ENCODE measurements at regions not wholly inside any gene's neighbourhood (a gene's known extent, or its start where the extent isn't known, plus 50 kb on each side); places are given as distances from the start of the nearest gene placed in this dataset.

DNA sequence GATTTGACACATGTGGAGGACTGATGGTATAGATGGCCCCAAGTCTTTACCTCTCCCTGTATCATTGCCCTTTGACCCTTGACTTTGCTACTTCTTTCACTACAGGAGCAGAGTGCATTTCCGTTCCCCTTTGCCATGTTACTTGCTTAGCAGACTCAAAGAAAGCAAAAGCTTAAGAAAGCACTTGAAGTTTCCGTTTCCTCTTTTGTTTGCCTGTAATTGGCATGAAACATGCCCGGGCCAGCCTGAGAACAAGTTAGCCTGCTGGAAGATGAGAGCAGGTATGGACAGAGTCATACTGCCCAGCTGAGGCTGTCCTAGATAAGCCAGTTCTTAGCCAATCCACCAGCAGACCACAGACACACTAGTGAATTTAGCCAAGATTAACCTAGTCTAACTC lies 206.0 kb downstream of the BCOR start:
- DNase-seq (ENCODE audit: low read depth in 3 of 3), result no peak

DNA sequence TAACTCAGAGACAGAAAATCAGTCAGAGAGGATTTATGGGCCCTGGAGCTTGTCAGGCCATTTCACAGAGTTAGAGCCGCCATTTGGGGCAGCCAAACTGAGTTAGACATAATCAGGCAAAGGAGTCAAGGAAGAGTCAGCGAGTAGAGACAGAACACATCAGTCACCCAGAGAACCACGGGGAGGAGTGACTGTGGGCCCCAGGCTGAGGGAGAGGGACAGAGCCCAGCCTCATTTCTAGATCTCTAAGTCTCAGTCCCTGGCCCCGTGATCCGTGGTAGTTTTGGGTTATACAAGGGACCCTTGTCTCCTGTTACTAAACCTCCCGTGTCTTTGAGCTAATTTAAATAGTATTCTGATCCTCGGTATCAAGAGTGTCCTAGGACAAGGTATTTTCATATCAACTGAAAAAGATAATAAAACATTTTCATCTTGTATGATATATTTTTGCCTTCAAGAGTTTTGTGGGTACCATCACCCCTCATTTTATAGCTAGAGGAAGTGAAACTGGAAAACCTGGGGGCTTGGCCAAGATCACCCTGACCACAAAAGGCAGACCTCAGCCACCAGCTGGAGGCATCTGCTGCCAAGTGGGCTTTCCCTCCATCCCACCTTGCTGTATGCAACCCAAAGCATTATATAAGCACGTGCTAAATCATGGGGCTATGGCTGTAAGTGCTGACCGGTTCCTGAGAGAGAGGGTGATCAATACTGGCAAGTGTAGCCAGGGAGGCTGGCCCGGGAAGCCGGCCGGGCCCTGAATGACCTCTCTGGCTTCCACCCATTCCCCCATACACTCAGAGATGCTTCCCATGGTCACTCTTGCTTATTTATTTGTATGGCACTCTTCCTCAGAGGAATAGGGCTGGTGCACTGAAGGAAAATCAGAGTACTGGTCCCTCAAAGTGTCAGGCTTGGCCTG lies 204.1 kb downstream of the BCOR start:
- no peak for DNase-seq (ENCODE audit: low read depth in 3 of 3)

DNA sequence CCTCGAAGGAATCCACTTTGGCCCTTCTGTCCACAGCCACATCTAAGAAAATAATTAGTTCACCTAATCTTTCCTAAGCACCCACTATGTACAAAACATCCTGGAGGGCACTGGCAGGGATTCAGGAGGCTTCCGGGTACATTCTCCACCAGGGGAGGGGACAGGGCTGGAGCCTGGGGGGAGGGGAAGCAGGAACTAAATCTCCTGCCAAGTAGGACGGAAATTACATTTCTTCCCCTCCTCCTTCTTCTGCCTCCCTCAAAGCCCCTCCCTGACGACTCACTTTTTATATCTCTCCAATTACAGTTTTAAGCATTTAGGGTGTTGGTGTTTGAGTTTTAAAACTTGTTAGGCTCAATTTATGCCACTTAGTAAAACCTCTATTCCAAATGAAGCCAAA lies 203.1 kb downstream of the BCOR start:
- DNase-seq (ENCODE audit: low read depth in 3 of 3), result no peak

DNA sequence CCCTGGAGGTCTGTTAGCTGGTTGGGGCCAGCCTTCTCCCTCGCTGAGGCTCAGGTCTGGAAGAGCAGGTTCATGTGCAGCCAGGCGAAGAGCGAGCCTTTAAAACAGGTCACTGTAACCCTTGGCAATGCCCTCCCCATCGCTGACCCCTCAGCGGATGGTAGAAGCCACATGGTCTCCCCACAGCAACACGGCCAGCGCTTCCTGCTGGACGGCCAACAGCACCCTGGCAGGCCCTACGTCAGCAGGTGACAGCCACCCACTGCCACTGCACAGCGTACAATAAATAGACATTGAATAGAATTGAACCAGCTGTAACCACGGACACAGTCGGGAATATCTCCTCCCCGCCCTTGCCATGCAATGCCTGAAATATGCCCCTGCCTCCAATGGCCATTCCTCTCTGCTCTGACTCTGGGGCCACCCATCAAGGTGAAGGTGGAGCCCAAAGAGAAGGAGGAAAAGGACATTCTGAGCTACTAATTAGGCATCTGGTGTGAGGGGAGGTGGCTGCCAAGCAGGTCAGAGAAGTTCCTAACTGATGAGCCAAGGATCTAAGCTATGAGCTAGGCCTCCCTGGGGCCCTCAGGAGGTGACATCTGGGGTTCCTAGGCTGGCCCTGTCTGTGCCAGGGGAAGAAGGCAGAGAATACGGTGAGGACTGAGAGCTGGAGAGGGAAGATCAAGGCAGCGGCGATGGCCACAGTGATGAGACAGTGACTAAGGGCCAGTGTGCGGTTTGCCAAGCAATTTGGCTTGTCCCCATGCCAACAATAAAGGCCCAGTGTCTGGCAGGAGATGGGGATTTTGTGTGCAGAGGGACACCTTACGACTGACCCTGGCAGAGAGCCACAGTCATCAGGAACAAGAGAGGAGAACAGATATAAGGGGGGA lies 202.3 kb downstream of the BCOR start:
- DNase-seq (ENCODE audit: low read depth in 3 of 3), result no peak

DNA sequence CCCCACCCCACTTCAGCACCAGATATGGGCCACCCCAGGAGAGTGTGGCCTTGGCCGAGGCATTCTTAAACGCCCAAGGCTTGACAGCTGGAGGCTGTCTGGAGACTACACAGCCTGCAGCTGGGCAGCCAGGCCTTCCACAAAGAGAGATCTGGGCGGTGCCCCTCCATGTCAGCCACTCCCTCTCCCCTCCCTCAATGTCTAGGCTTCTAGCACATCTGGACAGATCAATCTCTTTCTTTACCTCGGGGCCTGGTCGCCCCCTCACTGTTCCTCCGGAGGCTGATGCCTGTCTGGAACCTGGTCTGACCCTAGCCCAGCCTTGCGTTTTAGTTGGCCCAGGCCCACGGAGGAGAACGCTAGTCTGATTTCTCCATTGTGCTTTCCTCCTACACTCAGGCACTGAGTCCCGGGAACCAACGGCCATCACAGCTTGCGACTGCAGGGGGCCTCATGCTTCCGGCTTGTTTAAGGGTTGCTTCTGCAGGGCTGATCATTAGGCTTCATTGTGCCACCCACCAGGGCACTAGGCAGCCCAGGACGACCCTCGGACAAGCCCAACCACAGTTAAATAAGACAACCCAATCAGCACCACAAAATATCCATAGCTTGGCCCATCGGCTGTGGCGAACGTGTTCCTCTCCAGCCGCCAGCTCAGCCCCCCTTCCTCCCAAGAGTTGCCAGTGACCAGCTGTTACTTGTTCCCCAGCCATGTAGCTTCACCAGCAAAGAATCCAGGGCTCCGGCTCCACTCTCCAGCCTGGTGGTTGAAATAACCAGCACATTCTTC lies 200.6 kb downstream of the BCOR start:
- no peak for DNase-seq (ENCODE audit: low read depth in 3 of 3)

DNA sequence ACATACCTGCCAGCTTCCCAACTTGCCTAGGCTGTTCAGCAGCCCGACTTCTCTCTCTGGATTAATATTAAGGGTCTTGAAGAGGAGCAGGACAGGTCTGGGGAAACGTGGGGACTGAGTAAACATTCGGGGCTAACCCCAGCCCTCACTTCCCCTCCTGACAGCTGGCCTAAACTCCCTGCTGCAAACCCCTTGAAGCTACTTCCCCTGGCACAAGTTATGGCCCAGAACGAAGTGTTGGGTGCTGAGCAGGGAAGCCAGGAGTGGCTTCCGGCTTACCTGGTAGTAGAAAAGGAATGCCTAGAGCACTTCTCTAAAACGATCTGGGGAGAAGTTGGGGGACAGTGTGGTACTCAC lies 200.0 kb downstream of the BCOR start:
- DNase-seq (ENCODE audit: low read depth in 3 of 3), result no peak

DNA sequence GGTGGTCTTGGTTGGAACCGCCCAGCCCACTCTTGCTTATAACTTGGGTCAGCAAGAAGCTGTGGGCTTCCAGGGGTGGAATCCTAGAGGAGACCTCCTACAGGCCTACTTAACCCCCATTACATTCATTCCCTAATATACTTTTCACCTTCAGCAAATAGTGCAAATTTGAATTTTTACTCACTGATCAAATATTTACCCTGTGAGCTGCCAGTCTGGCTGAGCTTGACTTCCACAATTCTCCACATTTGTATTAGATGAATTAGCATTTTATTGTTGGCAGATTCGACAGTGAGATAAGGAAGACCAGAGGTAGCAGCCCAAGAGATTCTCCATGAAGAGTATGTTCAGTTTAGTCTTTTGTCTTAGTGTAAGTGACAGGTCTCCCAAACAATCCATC lies 199.6 kb downstream of the BCOR start:
- no peak for DNase-seq (ENCODE audit: low read depth in 3 of 3)

DNA sequence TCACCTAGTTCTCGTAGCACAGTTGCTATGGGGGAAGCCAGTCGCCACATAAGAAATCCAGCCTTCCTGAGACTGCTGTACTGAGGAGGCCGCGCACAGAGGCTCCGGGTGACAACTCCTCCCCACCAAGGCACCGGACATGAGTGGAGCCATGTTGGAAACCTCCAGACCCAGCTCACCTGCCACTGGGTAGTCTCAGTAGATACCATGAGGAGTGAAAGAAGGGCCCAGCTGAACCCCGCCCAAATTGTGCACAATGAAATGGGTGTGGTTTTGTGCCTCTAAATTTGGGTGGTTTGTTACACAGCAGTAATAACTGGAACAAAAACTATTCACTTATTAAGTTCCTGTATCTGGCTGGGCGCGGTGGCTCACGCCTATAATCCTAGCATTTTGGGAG lies 198.7 kb downstream of the BCOR start:
- no peak for DNase-seq (ENCODE audit: low read depth in 3 of 3)

DNA sequence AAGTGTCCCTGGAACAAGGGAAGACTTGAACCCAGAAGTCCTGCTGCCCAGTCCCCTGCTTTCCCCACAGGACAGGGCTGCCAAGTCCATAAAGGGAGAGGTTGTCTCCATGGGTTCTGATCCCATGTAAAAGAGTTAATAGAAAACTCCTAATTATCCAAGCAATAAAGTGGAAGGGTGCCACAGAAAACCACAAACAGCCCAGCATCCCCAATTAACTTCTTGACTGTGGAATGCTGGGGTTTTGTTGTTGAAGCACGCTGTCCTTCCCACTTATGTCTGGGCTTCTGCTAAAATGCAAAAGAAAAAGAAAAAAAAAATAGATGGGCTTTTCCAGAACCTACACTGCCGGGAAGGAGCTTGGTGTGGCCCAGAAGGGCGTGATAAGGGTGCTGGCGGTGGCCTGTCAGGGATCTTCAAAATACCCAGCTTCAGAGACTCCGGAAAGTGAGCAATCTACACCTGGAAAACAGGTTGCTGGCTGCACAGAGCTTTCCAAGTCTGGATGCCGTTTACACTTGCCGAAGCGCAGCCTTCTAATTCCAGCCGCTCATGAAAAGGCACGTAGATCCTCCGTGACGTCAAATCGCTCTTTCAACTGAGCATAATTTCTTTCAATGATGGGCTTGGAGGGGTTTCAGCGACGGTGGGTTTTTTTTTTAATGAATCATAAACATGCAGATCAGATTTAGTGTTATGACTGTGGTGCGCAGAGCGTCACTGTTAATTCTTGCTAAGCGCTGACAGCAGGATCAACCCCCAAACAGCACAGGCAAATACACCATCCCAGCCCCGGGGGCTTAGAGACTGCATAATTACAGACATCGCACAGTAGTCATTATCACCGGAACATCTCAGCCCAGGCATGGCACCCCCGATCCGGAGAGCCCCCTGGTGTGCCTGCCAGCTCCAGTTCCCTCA lies 197.6 kb downstream of the BCOR start:
- DNase-seq (ENCODE audit: low read depth in 3 of 3), result no peak

DNA sequence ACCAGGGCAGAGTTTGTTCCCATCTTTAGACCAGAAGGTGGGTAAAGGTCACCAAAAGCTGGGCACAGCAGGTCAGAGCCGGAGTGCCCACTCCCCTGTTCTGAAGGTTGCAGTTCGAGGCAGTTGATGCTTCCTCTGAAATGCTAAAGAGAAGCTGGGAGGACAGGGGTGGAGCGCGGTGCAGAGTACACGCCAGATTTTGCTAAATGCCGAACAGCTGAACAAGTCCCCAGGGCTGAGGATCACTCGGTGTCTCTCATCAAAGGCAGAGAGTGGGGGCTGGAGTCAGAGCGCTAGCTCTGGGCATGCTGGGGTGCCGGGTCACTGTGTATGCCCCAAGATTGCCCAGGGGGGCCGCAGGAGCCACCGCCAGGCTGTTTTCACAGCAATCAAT lies 197.0 kb downstream of the BCOR start:
- DNase-seq (ENCODE audit: low read depth in 3 of 3), result no peak

DNA sequence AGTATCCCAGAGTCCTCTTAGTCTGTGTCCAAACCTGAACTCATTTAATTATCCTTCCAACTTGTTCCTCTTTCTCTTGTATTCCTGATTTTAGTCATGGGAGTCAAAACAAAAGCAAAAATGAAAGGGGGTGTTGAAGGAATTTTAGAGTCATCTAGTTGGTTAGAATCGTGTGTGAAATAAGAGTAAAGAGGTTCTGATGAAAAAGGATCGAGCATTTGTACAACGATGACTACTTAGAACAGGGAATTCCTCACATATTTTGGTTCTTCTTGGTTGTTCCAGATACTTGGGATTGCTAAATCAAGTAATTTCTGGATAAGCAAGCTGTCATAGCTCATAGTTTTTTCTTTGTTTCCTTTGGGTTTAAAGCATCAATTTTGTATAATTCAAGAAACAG lies 194.4 kb downstream of the BCOR start:
- DNase-seq (ENCODE audit: low read depth in 3 of 3), result no peak

DNA sequence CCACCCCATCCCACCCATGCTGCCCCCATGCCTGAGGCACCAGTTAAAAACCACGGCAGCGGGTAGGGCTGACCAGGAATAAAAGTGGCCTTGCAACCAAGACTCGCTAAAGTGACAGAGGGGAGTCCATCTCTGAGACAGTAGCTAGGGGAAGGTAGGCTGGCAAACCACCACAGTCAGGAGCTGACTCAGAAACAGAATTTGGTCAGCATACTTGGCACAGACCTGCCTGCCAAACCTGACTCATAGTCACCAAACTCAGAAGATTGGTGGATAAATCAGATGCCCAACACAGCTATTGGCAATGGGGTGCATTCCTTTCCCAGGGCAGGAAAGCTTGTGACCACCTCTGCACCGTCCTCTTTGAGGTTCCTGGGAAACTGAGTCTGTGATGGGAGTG lies 193.8 kb downstream of the BCOR start:
- DNase-seq (ENCODE audit: low read depth in 3 of 3), result peak in 2 of 3 donors; percentile 4 to 24

DNA sequence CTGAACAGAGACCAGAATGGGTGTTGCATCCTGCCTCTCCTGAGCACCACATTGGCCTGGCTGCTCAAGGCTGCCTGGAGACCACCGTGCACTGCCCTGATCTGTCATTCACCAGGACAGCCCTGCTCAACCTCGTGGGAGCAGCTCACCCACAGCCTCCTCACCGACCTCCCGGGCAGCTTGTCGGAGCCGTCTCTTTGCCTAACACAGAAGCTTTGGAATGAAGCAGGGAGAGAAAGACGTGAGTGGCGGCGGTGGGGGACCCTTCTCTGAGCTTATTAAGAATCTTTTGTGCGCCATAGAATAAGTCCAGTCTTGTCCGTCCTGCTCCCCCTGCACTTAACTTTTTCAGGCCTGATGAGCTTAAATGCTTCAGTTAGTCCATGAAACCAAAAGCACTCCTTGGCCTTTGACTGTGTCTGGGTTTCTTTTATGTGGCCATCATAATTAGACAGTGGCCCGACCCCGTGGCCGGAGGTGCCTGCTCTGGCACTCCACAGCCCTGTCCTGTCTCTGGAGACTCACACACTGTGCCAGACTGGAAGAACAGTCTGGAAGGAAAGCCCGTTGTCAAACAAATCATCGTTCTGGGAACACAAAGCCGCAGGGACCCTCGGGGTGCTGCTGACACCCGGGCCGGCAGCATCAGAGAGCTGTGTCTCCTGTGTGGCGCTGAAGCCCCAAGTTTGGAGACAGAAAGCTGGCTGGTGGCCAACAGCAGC lies 192.8 kb downstream of the BCOR start:
- no peak for DNase-seq (ENCODE audit: low read depth in 3 of 3)

DNA sequence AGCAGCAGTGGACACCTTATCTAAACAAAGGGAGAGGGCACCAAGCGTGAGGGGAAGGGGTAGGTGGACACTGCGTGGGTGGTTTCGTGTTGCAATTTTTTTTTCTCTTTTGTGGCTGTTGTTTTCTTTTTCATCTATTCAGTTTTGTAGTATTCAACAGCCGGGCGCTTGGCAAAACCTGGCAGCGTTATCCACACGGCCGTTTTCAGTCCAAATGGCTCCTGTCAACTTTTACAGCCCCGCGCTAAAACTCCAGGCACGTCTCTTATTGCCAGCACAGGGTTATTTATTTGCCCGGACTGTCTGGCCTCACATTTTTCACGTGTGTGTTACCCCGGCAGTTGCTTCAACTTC lies 192.2 kb downstream of the BCOR start:
- no peak for DNase-seq (ENCODE audit: low read depth in 3 of 3)

DNA sequence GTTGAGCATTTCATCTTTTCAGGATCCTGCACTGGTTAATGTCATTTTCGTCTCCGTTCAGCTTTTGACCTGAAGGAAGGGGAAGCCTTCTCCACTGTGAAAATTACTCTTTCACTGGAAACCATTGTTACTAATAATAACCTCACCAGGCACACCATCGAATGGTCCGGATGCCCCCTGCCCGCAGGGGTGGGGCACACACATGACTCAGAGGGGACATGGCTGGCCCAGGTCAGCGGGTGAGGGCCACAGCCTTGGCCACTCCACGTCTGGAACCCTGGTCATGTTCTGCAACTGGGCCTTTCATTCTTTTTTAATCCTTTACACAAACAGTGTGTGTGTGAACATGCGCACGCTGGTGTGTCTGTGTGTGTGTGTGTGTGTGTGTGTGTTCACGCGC lies 191.8 kb downstream of the BCOR start:
- no peak for DNase-seq (ENCODE audit: low read depth in 3 of 3)

DNA sequence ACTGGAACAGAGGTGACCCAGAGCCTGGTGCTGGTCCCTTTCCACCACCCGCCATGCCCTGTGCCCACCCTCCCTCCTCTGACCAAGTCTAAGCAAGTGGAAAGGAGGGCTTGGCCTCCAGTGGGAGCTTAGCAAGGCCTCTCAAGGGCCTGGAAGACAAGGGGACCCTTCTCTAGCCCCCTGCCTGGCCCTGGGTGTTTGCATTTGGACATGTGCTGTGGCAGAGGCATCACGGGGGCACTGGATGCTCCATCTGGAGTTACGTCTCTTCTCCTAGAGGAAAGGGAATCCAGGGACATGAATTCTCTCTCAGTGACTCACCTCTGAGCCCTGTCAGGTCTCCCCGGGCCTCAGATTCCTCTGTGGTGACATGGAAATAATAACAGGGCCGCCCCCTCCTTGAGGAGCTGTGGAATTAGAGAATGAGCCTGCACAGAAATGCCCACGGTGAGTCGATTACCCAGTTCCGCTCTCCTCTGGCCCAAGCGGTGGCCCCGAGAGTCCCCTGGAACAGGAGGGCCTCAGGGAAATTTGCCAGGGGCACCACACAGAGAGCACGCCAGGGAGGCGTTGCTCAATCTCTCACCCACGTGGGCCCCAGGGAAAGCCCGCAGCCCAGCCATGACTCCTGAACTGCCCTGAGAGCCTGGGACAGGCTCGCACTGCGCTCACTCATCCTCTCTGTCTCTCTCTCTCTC lies 189.6 kb downstream of the BCOR start:
- no peak for DNase-seq (ENCODE audit: low read depth in 3 of 3)

DNA sequence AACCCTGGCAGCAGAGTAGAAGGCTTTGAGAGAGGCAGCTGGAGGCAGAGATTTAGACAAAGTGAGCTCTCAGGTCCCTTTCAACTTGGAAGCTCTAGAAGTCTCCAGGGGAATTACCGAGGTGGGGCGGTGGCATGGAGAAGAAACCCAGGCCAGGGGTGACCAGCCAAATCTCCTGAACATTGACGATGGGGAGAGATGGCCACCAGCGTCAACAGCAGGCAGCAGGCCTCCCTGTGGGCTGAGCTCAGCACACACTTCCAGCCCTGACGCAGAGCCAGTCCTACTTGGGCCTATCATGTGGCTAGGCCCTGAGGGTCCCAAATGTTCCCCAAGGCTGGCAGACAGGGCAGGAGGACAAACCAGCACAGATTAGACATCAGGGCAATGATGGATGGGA lies 187.8 kb downstream of the BCOR start:
- no peak for DNase-seq (ENCODE audit: low read depth in 3 of 3)

DNA sequence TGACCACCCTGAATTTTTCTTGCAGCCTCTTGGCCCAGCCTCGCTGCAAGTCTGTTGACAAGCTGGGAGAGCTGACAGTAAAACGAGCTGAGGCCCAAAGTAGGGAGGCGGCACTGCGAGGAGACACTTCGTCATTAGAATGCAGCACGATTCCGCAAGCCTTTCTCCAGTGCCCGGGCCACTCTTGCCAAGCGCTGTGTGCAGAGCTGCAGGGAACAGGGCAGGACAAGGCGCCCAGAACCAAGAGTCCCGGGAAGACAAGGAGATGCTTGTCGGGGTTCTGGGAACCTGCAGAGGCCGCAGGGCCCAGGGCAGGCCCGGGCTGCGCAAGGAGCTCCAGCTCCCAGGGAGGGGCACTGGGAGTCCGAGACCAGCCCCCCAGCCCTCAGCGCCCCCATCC lies 187.1 kb downstream of the BCOR start:
- DNase-seq (ENCODE audit: low read depth in 3 of 3), result no peak

DNA sequence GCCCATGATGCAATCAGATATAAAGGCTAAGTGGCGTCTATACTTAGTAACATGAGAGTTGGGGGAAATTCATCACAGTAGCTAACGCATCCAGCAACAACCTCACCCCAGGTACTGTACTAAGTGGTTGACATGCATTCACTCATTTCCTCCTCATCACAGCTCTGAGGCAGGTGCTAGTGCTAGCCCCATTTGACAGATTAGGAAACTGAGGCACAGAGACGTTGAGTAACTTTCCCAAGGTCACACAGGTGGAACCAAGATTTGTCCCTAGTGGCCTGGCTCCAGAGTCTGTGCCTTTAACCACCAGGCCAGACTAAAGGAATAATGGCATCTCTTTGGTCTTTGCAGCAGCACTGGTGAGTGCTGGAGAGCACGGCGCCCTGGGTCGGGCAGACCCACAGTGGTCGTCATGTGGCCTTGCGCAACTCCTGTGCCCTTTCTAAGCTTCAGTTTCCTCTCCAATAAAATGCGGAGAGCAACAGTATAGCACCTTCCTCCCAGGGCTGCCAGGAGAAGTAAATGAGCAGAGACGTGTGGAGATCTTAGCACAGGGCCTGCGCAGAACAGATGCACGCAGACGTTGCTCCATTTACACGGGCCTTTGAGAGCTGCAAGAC lies 186.4 kb downstream of the BCOR start:
- no peak for DNase-seq (ENCODE audit: low read depth in 3 of 3)
